HTERT RPE-1 (cell line): ENCODE measurements at regions not wholly inside any gene's neighbourhood (a gene's known extent, or its start where the extent isn't known, plus 50 kb on each side); places are given as distances from the start of the nearest gene placed in this dataset.

Experiments
- in situ Hi-C: fragments of 300-500 bp; cut with MboI; formaldehyde crosslinking; loops from 4 replicates; pipeline ENCODE4 v1.14.3; 2020; ENCODE audit warnings: low sequenced_read_pairs

- in situ Hi-C loops = loop anchor here (25.0 kb wide), 2 partner anchors 330 to 530 kb away; partner anchors contain the start of gene SOCS2
Observed at GRCh38 chr12:94092516-94093241, 55.7 kb upstream of the PLXNC1 start.

GRCh38 chr12:94094700-94095099 is 53.7 kb upstream of the PLXNC1 start:
- in situ Hi-C loops = loop anchor here (25.0 kb wide), 2 partner anchors 332 to 532 kb away; partner anchors contain the start of gene SOCS2

GRCh38 chr12:94095618-94096017 is 52.8 kb upstream of the PLXNC1 start:
- in situ Hi-C loops = loop anchor here (25.0 kb wide), 2 partner anchors 333 to 533 kb away; partner anchors contain the start of gene SOCS2

- in situ Hi-C loops = loop anchor here (25.0 kb wide), 2 partner anchors 336 to 536 kb away; partner anchors contain the start of gene SOCS2
Observed at GRCh38 chr12:94098466-94098865, 49.9 kb upstream of the PLXNC1 start.
